Adrenal gland (tissue), 5 donors: ENCODE measurements at regions not wholly inside any gene's neighbourhood (a gene's known extent, or its start where the extent isn't known, plus 50 kb on each side); places are given as distances from the start of the nearest gene placed in this dataset.

ENCODE experiments used
- POLR2A ChIP-seq, 2 donors: fragments of 450-650 bp; IDR thresholded peaks; one replicate each; pipeline ENCODE4 v1.6.1; 2017; ENCODE audit warnings: antibody characterized with exemption in 2 of 2, mild to moderate bottlenecking in 2 of 2, moderate library complexity in 1 of 2
- TF ChIP-seq, protein P1 (sequence below), 6 experiments: fragments of 450-650 bp in 4 of 6; fragments of 200-600 bp in 2 of 6; sonication (generic) in 1 of 6; IDR thresholded peaks; 1 replicate in 5 of 6; 2 replicates in 1 of 6; pipeline versions ENCODE4 v1.5.1 to v1.8.0; 2016 to 2021; ENCODE audit warnings: antibody characterized with exemption in 6 of 6, mild to moderate bottlenecking in 2 of 6, moderate library complexity in 1 of 6
- donor health status: DM: no; HTN: no; CAD: no.

DNA sequence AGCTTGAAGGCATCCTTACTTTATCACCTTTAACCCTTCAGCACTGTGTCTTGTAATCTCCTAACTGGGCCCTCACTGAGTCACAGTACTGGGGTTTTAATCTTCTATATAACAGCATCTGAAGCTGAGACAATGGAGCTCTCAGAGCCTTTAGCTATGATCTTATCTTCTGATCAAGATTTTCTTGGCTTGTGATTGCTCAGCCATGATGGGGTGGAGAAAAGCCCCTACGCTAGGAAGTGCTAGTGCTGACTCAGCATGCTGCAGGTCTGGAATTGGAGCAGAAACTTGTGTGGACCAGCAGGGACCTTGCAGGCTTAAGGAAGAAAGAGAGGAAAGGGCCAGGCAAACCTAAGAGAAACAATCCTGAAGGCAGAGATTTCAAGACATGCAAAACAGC is 71.7 kb upstream of the EED start:
- TF ChIP-seq, protein P1, sequence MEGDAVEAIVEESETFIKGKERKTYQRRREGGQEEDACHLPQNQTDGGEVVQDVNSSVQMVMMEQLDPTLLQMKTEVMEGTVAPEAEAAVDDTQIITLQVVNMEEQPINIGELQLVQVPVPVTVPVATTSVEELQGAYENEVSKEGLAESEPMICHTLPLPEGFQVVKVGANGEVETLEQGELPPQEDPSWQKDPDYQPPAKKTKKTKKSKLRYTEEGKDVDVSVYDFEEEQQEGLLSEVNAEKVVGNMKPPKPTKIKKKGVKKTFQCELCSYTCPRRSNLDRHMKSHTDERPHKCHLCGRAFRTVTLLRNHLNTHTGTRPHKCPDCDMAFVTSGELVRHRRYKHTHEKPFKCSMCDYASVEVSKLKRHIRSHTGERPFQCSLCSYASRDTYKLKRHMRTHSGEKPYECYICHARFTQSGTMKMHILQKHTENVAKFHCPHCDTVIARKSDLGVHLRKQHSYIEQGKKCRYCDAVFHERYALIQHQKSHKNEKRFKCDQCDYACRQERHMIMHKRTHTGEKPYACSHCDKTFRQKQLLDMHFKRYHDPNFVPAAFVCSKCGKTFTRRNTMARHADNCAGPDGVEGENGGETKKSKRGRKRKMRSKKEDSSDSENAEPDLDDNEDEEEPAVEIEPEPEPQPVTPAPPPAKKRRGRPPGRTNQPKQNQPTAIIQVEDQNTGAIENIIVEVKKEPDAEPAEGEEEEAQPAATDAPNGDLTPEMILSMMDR (IDR thresholded peaks at IDR 0.05) = no peak
- no peak for TF ChIP-seq POLR2A (IDR thresholded peaks at IDR 0.05)
